ENCODE measurements at regions not wholly inside any gene's neighbourhood (a gene's known extent, or its start where the extent isn't known, plus 50 kb on each side); places are given as distances from the start of the nearest gene placed in this dataset.

DNA sequence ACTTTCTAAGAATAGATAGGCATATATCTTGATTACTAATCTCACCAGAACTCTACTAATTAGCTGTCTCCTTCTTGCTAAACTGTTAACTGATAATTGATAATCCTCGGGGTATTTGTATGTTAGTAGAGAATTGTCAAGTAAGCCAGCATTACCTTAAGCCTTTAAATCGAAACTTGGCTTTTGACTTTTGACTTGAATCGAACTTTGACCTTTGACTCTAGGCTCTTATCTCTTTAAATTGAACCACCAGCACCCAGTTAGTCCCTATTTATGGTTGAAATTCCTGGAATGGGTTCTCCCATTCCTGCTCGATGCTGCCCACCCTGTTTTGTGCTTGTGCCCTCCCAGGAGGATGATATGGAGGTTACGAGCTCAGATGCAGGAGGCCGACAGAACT, 244.4 kb downstream of the TGFB2 start:
- Mint-ChIP-seq H3K27me3 (ENCODE audit: unreplicated experiment) (peaks cover 2% of the 10 kb centered on the region), H3K9me3 (ENCODE audit: unreplicated experiment) (no peaks in the 10 kb centered on the region), H3K36me3 (ENCODE audit: unreplicated experiment) (no peaks in the 10 kb centered on the region), H3K4me1 (ENCODE audit: low read depth, unreplicated experiment) (peaks cover 8% of the 10 kb centered on the region), H3K4me3 (ENCODE audit: unreplicated experiment) (no peak overlapping the region), H3K27ac (ENCODE audit: unreplicated experiment) (no peak overlapping the region)
- DNase-seq = no peak
- TF ChIP-seq CTCF (IDR thresholded peaks at IDR 0.05; ENCODE audit: partially characterized antibody, unreplicated experiment) = no peak

- H3K4me3 Mint-ChIP-seq (ENCODE audit: unreplicated experiment) = no peak overlapping the region
- no peak for DNase-seq
- H3K4me1 Mint-ChIP-seq (ENCODE audit: low read depth, unreplicated experiment) = no peaks in the 10 kb centered on the region
- TF ChIP-seq CTCF (IDR thresholded peaks at IDR 0.05; ENCODE audit: partially characterized antibody, unreplicated experiment) = no peak
- H3K9me3 Mint-ChIP-seq (ENCODE audit: unreplicated experiment) = no peaks in the 10 kb centered on the region
- peaks cover 2% of the 10 kb centered on the region for H3K27me3 Mint-ChIP-seq (ENCODE audit: unreplicated experiment)
- H3K36me3 Mint-ChIP-seq (ENCODE audit: unreplicated experiment) = no peaks in the 10 kb centered on the region
- no peak overlapping the region for H3K27ac Mint-ChIP-seq (ENCODE audit: unreplicated experiment)
Measured at GRCh38 chr1:218591966-218592365, 246.8 kb downstream of the TGFB2 start.

GRCh38 chr1:218592688-218593087, 247.6 kb downstream of the TGFB2 start:
- no peaks in the 10 kb centered on the region for H3K36me3 Mint-ChIP-seq (ENCODE audit: unreplicated experiment)
- H3K9me3 Mint-ChIP-seq (ENCODE audit: unreplicated experiment) = no peaks in the 10 kb centered on the region
- peaks cover 2% of the 10 kb centered on the region for H3K27me3 Mint-ChIP-seq (ENCODE audit: unreplicated experiment)
- no peak for DNase-seq
- H3K4me1 Mint-ChIP-seq (ENCODE audit: low read depth, unreplicated experiment) = no peaks in the 10 kb centered on the region
- TF ChIP-seq CTCF (IDR thresholded peaks at IDR 0.05; ENCODE audit: partially characterized antibody, unreplicated experiment) = no peak
- H3K27ac Mint-ChIP-seq (ENCODE audit: unreplicated experiment) = no peak overlapping the region
- H3K4me3 Mint-ChIP-seq (ENCODE audit: unreplicated experiment) = no peak overlapping the region

DNA sequence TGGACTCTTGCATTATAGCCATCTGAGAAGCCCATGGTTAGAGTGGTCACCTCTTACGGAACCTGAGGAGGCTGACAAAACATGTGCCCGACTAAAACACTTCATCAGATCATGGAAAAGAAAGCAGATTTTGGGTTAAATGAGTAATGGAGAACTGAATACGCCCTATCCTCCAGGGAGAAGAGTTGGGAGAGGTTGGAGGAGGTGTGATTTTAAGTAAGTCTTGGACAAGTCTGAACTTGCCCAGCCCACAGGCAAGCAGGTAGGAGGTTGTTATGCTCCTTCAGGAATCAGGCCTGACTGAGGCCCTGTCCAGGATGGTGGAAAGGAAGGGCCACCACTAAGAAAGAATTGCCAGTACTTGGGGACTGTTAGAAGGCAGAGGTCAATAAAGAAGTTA, 255.8 kb downstream of the TGFB2 start:
- Mint-ChIP-seq H3K27me3 (ENCODE audit: unreplicated experiment) (no peaks in the 10 kb centered on the region), H3K27ac (ENCODE audit: unreplicated experiment) (no peak overlapping the region), H3K4me3 (ENCODE audit: unreplicated experiment) (no peak overlapping the region), H3K4me1 (ENCODE audit: low read depth, unreplicated experiment) (no peaks in the 10 kb centered on the region), H3K9me3 (ENCODE audit: unreplicated experiment) (peaks cover 1% of the 10 kb centered on the region), H3K36me3 (ENCODE audit: unreplicated experiment) (peaks cover 5% of the 10 kb centered on the region)
- DNase-seq = no peak
- no peak for TF ChIP-seq CTCF (IDR thresholded peaks at IDR 0.05; ENCODE audit: partially characterized antibody, unreplicated experiment)

GRCh38 chr1:218604217-218604616, 259.1 kb downstream of the TGFB2 start:
- no peak overlapping the region for H3K27ac Mint-ChIP-seq (ENCODE audit: unreplicated experiment)
- DNase-seq = no peak
- peaks cover 1% of the 10 kb centered on the region for H3K27me3 Mint-ChIP-seq (ENCODE audit: unreplicated experiment)
- H3K4me3 Mint-ChIP-seq (ENCODE audit: unreplicated experiment) = no peak overlapping the region
- no peak for TF ChIP-seq CTCF (IDR thresholded peaks at IDR 0.05; ENCODE audit: partially characterized antibody, unreplicated experiment)
- H3K4me1 Mint-ChIP-seq (ENCODE audit: low read depth, unreplicated experiment) = no peaks in the 10 kb centered on the region
- peaks cover 5% of the 10 kb centered on the region for H3K36me3 Mint-ChIP-seq (ENCODE audit: unreplicated experiment)
- no peaks in the 10 kb centered on the region for H3K9me3 Mint-ChIP-seq (ENCODE audit: unreplicated experiment)
